Epithelial cell of proximal tubule (primary cell): ENCODE measurements at regions not wholly inside any gene's neighbourhood (a gene's known extent, or its start where the extent isn't known, plus 50 kb on each side); places are given as distances from the start of the nearest gene placed in this dataset.
"Not testable (repeated sequence)": the region's sequence is repeated elsewhere in the genome, so short reads cannot be mapped to it uniquely, and the experiment has no call there.

Experiments
- DNase-seq: peaks from one replicate; pipeline ENCODE4 v3.0.0-alpha.2; 2011; ENCODE audit warnings: low read depth
- H3K4me3 ChIP-seq: 2 replicates; pipeline ENCODE4 v1.5.1; 2011; ENCODE audit warnings: low read depth, mild to moderate bottlenecking, low read length
- CTCF ChIP-seq: conservative IDR thresholded peaks from 2 replicates; pipeline ENCODE4 v1.5.1; 2012; ENCODE audit warnings: low read depth, mild to moderate bottlenecking, low read length

DNA sequence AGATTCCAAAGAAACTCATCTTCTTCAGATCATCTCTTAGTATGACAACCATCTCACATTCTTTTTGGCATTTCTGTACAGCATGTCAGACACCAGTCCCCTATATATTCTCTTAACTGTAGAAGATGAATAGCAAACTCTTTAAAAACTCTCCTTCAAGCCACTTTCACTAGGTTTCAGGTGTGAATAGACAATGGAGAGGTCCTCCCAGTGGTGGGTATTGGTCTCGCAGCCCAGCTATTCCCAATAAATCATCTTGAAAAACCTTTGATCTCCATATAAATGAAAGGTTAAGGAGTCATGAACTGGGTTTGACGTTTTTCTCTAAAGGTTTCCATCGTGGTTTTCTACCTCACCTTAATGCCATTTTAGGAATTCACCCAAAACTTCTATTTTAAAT, 180.0 kb downstream of the GJA1 start:
- H3K4me3 ChIP-seq: no peak overlapping the region
- TF ChIP-seq CTCF: peak; percentile 60
- DNase-seq: no peak

GRCh38 chr6:121616406-121616805, 181.0 kb downstream of the GJA1 start:
- no peak overlapping the region for H3K4me3 ChIP-seq
- no peak for TF ChIP-seq CTCF
- DNase-seq: no peak

- DNase-seq: no peak
- no peak overlapping the region for H3K4me3 ChIP-seq
- no peak for TF ChIP-seq CTCF
Measured at GRCh38 chr6:121617388-121617787, 181.9 kb downstream of the GJA1 start.

DNA sequence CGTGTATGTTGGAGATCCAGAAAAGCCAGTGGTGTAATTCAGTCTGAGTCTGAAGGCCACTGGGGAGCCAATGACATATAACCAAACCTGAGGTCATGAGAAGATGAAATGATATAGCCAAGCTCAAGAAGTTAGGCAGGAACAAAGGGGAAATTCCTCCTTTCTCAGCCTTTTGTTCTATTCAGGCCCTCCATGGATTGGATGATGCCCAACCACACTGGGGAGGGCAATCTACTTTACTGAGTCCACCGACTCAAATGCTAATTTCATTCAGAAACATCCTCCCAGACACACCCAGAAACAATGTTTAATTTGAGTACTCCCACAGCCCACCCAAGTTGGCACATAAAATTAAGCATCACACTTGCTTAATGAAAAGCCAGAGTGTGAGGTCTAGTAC, 183.6 kb downstream of the GJA1 start:
- H3K4me3 ChIP-seq: no peak overlapping the region
- DNase-seq: no peak
- no peak for TF ChIP-seq CTCF

DNA sequence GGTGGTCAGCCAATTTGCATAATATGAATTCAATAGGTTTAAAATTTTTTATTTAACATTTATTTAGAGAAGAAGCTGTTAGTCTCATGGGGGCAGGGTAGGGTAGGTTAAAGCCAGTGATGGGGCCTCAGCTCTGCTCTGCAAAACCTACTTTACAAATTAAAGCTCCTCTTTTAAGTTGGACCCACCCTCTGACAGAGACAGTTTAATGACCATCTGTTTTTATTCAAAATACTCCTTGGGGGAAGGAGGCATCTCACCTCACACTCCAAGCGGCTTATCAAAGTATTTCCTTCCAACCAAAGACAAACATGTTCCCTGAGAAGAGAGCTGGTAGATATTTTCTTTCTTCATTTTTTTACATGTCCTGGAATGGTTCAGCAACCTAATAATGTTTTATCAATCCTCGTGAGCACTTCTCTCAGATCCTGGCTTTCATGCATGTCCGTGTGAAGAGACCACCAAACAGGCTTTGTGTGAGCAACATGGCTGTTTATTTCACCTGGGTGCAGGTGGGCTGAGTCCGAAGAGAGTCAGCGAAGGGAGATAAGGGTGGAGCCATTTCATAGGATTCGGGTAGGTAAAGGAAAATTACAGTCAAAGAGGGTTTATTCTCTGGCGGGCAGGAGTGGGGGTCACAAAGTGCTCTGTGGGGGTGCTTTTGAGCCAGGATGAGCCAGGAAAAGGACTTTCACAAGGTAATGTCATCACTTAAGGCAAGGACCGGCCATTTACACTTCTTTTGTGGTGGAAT, 184.7 kb downstream of the GJA1 start:
- DNase-seq: no peak
- TF ChIP-seq CTCF: no peak
- H3K4me3 ChIP-seq: no peak overlapping the region

DNA sequence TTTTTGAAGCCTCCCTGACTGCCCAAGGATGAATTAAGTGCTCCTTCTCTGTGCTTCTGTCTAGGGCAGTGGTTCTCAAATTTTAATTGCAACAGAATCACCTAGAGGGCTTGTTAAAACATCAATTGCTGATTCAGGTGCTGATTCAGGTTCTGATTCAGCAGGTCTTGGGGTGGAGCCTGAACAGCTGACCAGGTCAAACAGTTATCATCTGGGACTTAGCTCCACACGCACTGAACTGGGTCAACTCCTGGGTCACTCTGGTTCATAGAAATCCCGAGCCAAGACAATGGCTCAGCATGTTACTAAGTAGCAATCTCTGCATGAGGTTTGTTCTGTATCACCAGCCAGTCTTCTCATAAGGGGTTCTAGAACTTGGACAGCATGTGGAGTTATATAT, 192.3 kb downstream of the GJA1 start:
- no peak overlapping the region for H3K4me3 ChIP-seq
- TF ChIP-seq CTCF: no peak
- no peak for DNase-seq

- TF ChIP-seq CTCF: no peak
- no peak for DNase-seq
- H3K4me3 ChIP-seq: no peak overlapping the region
Measured at GRCh38 chr6:121630716-121631115, 195.3 kb downstream of the GJA1 start.

DNA sequence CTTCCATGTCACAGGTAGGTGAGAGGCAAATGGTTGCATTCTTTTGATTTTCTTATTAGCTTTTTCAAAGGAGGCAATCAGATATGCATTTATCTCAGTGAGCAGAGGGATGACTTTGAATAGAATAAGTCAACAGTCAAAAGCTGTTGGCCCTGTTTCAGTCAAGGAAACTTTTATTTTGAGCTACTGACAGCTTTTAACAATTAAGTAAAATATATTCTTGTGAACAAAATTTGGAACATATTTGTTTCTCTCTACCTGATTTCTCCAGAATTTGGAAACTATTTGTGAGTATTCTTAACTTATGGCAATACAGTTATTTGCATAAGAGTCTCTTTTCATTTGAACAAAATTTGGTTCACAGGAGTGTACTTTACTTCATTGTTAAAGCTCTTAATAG, 196.3 kb downstream of the GJA1 start:
- not testable (repeated sequence) for H3K4me3 ChIP-seq, DNase-seq
